SK-N-SH treated with all-trans-retinoic acid at 6 μM for 48 hours (cell line): ENCODE measurements at regions not wholly inside any gene's neighbourhood (a gene's known extent, or its start where the extent isn't known, plus 50 kb on each side); places are given as distances from the start of the nearest gene placed in this dataset.

Experiments
- ESRRG ChIP-seq: fragments of 250-450 bp; sonication (Bioruptor Pico); IDR thresholded peaks from 2 replicates; pipeline ENCODE4 v1.6.1; 2021; ENCODE audit warnings: mild to moderate bottlenecking
- GLIS3 ChIP-seq: fragments of 250-450 bp; sonication (Bioruptor Pico); IDR thresholded peaks from 2 replicates; pipeline ENCODE4 v1.5.0; 2020; ENCODE audit warnings: mild to moderate bottlenecking, moderate library complexity
- OSR1 ChIP-seq: fragments of 250-450 bp; sonication (Bioruptor Pico); IDR thresholded peaks from 2 replicates; pipeline ENCODE4 v1.8.0; 2022; ENCODE audit warnings: moderate library complexity, mild to moderate bottlenecking, inconsistent platforms
- PATZ1 ChIP-seq: fragments of 250-450 bp; sonication (Bioruptor Pico); IDR thresholded peaks from 2 replicates; pipeline ENCODE4 v1.8.0; 2020; ENCODE audit warnings: mild to moderate bottlenecking, moderate library complexity, borderline replicate concordance
- SNAI2 ChIP-seq: fragments of 250-450 bp; sonication (Bioruptor Pico); IDR thresholded peaks from 2 replicates; pipeline ENCODE4 v1.5.0; 2020; ENCODE audit warnings: mild to moderate bottlenecking, moderate library complexity
- TOX ChIP-seq: fragments of 250-450 bp; sonication (Bioruptor Pico); IDR thresholded peaks from 2 replicates; pipeline ENCODE4 v1.8.0; 2021; ENCODE audit warnings: mild to moderate bottlenecking, moderate library complexity, borderline replicate concordance
- ZFP3 ChIP-seq: fragments of 250-450 bp; sonication (Bioruptor Pico); IDR thresholded peaks from 2 replicates; pipeline ENCODE4 v1.5.0; 2020; ENCODE audit warnings: mild to moderate bottlenecking, moderate library complexity
- ZFP30 ChIP-seq: fragments of 450-650 bp; formaldehyde crosslinking; IDR thresholded peaks from 2 replicates; pipeline ENCODE4 v1.5.0; 2022; ENCODE audit warnings: mild to moderate bottlenecking, moderate library complexity
- ZNF565 ChIP-seq: fragments of 450-650 bp; formaldehyde crosslinking; conservative IDR thresholded peaks from 2 replicates; pipeline ENCODE4 v1.5.0; 2020; ENCODE audit warnings: low read depth, mild to moderate bottlenecking, moderate library complexity
- ZNF70 ChIP-seq: fragments of 450-650 bp; formaldehyde crosslinking; IDR thresholded peaks from 2 replicates; pipeline ENCODE4 v1.5.0; 2020; ENCODE audit warnings: mild to moderate bottlenecking, moderate library complexity
- ZNF8 ChIP-seq: fragments of 450-650 bp; formaldehyde crosslinking; IDR thresholded peaks from 2 replicates; pipeline ENCODE4 v1.5.0; 2020; ENCODE audit warnings: mild to moderate bottlenecking, moderate library complexity
- TF ChIP-seq, protein P1 (sequence below): fragments of 250-450 bp; sonication (Bioruptor Pico); IDR thresholded peaks from 2 replicates; pipeline ENCODE4 v1.5.1; 2021; ENCODE audit warnings: mild to moderate bottlenecking, moderate library complexity
- TF ChIP-seq, protein P2 (sequence below): fragments of 250-450 bp; sonication (Bioruptor Pico); IDR thresholded peaks from 2 replicates; pipeline ENCODE4 v1.5.0; 2020; ENCODE audit warnings: mild to moderate bottlenecking, moderate library complexity
- TF ChIP-seq, protein P3 (sequence below): fragments of 250-450 bp; sonication (Bioruptor Pico); IDR thresholded peaks from 2 replicates; pipeline ENCODE4 v1.8.0; 2021; ENCODE audit warnings: low read depth, mild to moderate bottlenecking, moderate library complexity, borderline replicate concordance

GRCh38 chr2:220539481-220539880, 912.1 kb downstream of the SLC4A3 start:
- no peak for TF ChIP-seq ZFP30 (CRISPR knock-in tag)
- no peak for TF ChIP-seq ZNF8 (CRISPR knock-in tag)
- TF ChIP-seq ZNF70 (CRISPR knock-in tag): no peak
- TF ChIP-seq ZFP3 (CRISPR knock-in tag): no peak
- TF ChIP-seq, protein P1, sequence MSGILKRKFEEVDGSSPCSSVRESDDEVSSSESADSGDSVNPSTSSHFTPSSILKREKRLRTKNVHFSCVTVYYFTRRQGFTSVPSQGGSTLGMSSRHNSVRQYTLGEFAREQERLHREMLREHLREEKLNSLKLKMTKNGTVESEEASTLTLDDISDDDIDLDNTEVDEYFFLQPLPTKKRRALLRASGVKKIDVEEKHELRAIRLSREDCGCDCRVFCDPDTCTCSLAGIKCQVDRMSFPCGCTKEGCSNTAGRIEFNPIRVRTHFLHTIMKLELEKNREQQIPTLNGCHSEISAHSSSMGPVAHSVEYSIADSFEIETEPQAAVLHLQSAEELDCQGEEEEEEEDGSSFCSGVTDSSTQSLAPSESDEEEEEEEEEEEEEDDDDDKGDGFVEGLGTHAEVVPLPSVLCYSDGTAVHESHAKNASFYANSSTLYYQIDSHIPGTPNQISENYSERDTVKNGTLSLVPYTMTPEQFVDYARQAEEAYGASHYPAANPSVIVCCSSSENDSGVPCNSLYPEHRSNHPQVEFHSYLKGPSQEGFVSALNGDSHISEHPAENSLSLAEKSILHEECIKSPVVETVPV (CRISPR knock-in tag): no peak
- TF ChIP-seq PATZ1 (CRISPR knock-in tag): no peak
- TF ChIP-seq ZNF565 (CRISPR knock-in tag): no peak
- TF ChIP-seq ESRRG: no peak
- TF ChIP-seq GLIS3 (CRISPR knock-in tag): no peak
- TF ChIP-seq SNAI2 (CRISPR knock-in tag): no peak
- TF ChIP-seq, protein P2, sequence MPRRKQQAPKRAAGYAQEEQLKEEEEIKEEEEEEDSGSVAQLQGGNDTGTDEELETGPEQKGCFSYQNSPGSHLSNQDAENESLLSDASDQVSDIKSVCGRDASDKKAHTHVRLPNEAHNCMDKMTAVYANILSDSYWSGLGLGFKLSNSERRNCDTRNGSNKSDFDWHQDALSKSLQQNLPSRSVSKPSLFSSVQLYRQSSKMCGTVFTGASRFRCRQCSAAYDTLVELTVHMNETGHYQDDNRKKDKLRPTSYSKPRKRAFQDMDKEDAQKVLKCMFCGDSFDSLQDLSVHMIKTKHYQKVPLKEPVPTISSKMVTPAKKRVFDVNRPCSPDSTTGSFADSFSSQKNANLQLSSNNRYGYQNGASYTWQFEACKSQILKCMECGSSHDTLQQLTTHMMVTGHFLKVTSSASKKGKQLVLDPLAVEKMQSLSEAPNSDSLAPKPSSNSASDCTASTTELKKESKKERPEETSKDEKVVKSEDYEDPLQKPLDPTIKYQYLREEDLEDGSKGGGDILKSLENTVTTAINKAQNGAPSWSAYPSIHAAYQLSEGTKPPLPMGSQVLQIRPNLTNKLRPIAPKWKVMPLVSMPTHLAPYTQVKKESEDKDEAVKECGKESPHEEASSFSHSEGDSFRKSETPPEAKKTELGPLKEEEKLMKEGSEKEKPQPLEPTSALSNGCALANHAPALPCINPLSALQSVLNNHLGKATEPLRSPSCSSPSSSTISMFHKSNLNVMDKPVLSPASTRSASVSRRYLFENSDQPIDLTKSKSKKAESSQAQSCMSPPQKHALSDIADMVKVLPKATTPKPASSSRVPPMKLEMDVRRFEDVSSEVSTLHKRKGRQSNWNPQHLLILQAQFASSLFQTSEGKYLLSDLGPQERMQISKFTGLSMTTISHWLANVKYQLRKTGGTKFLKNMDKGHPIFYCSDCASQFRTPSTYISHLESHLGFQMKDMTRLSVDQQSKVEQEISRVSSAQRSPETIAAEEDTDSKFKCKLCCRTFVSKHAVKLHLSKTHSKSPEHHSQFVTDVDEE (CRISPR knock-in tag): no peak
- TF ChIP-seq OSR1 (CRISPR knock-in tag): no peak
- no peak for TF ChIP-seq TOX
- TF ChIP-seq, protein P3, sequence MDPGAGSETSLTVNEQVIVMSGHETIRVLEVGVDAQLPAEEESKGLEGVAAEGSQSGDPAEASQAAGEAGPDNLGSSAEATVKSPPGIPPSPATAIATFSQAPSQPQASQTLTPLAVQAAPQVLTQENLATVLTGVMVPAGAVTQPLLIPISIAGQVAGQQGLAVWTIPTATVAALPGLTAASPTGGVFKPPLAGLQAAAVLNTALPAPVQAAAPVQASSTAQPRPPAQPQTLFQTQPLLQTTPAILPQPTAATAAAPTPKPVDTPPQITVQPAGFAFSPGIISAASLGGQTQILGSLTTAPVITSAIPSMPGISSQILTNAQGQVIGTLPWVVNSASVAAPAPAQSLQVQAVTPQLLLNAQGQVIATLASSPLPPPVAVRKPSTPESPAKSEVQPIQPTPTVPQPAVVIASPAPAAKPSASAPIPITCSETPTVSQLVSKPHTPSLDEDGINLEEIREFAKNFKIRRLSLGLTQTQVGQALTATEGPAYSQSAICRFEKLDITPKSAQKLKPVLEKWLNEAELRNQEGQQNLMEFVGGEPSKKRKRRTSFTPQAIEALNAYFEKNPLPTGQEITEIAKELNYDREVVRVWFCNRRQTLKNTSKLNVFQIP: no peak
